Astrocyte (in vitro differentiated cells and primary cell): ENCODE measurements at regions not wholly inside any gene's neighbourhood (a gene's known extent, or its start where the extent isn't known, plus 50 kb on each side); places are given as distances from the start of the nearest gene placed in this dataset.

Experiments
- DNase-seq: peaks from one replicate; pipeline ENCODE4 v3.0.0-alpha.2; 2010; ENCODE audit warnings: low read depth
- FAIRE-seq: peaks from 2 replicates; lab custom pipeline; 2011; peaks lifted over from hg19 to GRCh38; lab: Jason Lieb, UNC
- H2AFZ ChIP-seq: 2 replicates; pipeline ENCODE4 v1.6.0; 2012; ENCODE audit warnings: low read depth, low read length, inconsistent platforms
- H3K27ac ChIP-seq: 2 replicates; pipeline ENCODE4 v1.5.1; 2011; ENCODE audit warnings: low read depth, low read length, inconsistent platforms
- H3K27me3 ChIP-seq: 2 replicates; pipeline ENCODE4 v1.6.0; 2011; ENCODE audit warnings: low read length, inconsistent platforms; ENCODE audit not compliant: insufficient read depth
- H3K36me3 ChIP-seq: 2 replicates; pipeline ENCODE4 v1.5.1; 2011; ENCODE audit warnings: low read length, inconsistent platforms; ENCODE audit not compliant: insufficient read depth
- H3K4me1 ChIP-seq: 2 replicates; pipeline ENCODE4 v1.5.1; 2011; ENCODE audit warnings: low read length, inconsistent platforms; ENCODE audit not compliant: insufficient read depth
- H3K4me2 ChIP-seq: 2 replicates; pipeline ENCODE4 v1.6.0; 2012; ENCODE audit warnings: low read length, inconsistent platforms
- H3K4me3 ChIP-seq: 2 replicates; pipeline ENCODE4 v1.5.1; 2011; ENCODE audit warnings: low read depth, mild to moderate bottlenecking, low read length, inconsistent platforms; ENCODE audit not compliant: insufficient read depth
- H3K79me2 ChIP-seq: 2 replicates; pipeline ENCODE4 v1.6.0; 2012; ENCODE audit warnings: mild to moderate bottlenecking, low read length, inconsistent platforms; ENCODE audit not compliant: insufficient read depth
- H3K9ac ChIP-seq: 2 replicates; pipeline ENCODE4 v1.6.0; 2012; ENCODE audit warnings: mild to moderate bottlenecking, low read length, inconsistent platforms
- H3K9me3 ChIP-seq: 2 replicates; pipeline ENCODE4 v1.5.1; 2012; ENCODE audit warnings: low read depth, mild to moderate bottlenecking, low read length, inconsistent platforms; ENCODE audit not compliant: insufficient read depth
- H4K20me1 ChIP-seq: 2 replicates; pipeline ENCODE4 v1.6.0; 2012; ENCODE audit warnings: low read length, inconsistent platforms; ENCODE audit not compliant: insufficient read depth
- H3K27ac Mint-ChIP-seq: one replicate; pipeline ENCODE4 v1.8.0; 2021; ENCODE audit warnings: mild to moderate bottlenecking, mixed read lengths; ENCODE audit not compliant: unreplicated experiment
- H3K27me3 Mint-ChIP-seq: one replicate; pipeline ENCODE4 v1.8.0; 2021; ENCODE audit warnings: low read depth, mixed read lengths; ENCODE audit not compliant: unreplicated experiment
- H3K36me3 Mint-ChIP-seq: one replicate; pipeline ENCODE4 v1.8.0; 2021; ENCODE audit warnings: low read depth, mixed read lengths; ENCODE audit not compliant: unreplicated experiment
- H3K4me1 Mint-ChIP-seq: one replicate; pipeline ENCODE4 v1.8.0; 2021; ENCODE audit warnings: low read depth, mixed read lengths; ENCODE audit not compliant: unreplicated experiment
- H3K4me3 Mint-ChIP-seq: one replicate; pipeline ENCODE4 v1.8.0; 2021; ENCODE audit warnings: mild to moderate bottlenecking, moderate library complexity, mixed read lengths; ENCODE audit not compliant: unreplicated experiment
- H3K9me3 Mint-ChIP-seq: one replicate; pipeline ENCODE4 v1.8.0; 2021; ENCODE audit warnings: mild to moderate bottlenecking, mixed read lengths; ENCODE audit not compliant: unreplicated experiment
- CTCF ChIP-seq: IDR thresholded peaks from 2 replicates; pipeline ENCODE4 v1.5.1; 2011; ENCODE audit warnings: low read depth, mild to moderate bottlenecking, inconsistent platforms, low read length, moderate library complexity; ENCODE audit not compliant: insufficient read depth
- EZH2 ChIP-seq: IDR thresholded peaks from 2 replicates; pipeline ENCODE4 v1.6.1; 2012; ENCODE audit warnings: mild to moderate bottlenecking, low read length, inconsistent platforms; ENCODE audit not compliant: insufficient read depth

GRCh38 chr4:158999166-158999682 lies 103.7 kb upstream of the RAPGEF2 start:
- Mint-ChIP-seq H3K4me3 (no peak overlapping the region), H3K4me1 (peaks cover 22% of the 10 kb centered on the region), H3K36me3 (no peaks in the 10 kb centered on the region), H3K27me3 (no peaks in the 10 kb centered on the region), H3K27ac (no peak overlapping the region), H3K9me3 (no peaks in the 10 kb centered on the region)
- H3K4me3 ChIP-seq, result no peak overlapping the region
- H3K36me3 ChIP-seq, result no peaks in the 10 kb centered on the region
- no peak for FAIRE-seq
- no peak overlapping the region for H2AFZ ChIP-seq
- TF ChIP-seq EZH2 (no peak), CTCF (no peak)
- no peaks in the 10 kb centered on the region for H3K27me3 ChIP-seq
- no peaks in the 10 kb centered on the region for H4K20me1 ChIP-seq
- no peak overlapping the region for H3K27ac ChIP-seq
- no peak overlapping the region for H3K9ac ChIP-seq
- peaks cover 15% of the 10 kb centered on the region for H3K4me1 ChIP-seq
- H3K9me3 ChIP-seq, result no peaks in the 10 kb centered on the region
- H3K4me2 ChIP-seq, result no peak overlapping the region
- no peaks in the 10 kb centered on the region for H3K79me2 ChIP-seq
- DNase-seq, result no peak

GRCh38 chr4:158999849-159000248 lies 103.0 kb upstream of the RAPGEF2 start:
- FAIRE-seq, result no peak
- Mint-ChIP-seq H3K27ac (no peak overlapping the region), H3K9me3 (no peaks in the 10 kb centered on the region), H3K4me1 (peaks cover 22% of the 10 kb centered on the region), H3K4me3 (no peak overlapping the region), H3K27me3 (no peaks in the 10 kb centered on the region), H3K36me3 (no peaks in the 10 kb centered on the region)
- Histone ChIP-seq H3K9me3 (no peaks in the 10 kb centered on the region), H3K36me3 (no peaks in the 10 kb centered on the region), H3K4me2 (no peak overlapping the region), H2AFZ (no peak overlapping the region), H3K79me2 (no peaks in the 10 kb centered on the region), H3K9ac (no peak overlapping the region), H3K27me3 (no peaks in the 10 kb centered on the region), H4K20me1 (no peaks in the 10 kb centered on the region), H3K4me1 (peaks cover 15% of the 10 kb centered on the region), H3K27ac (no peak overlapping the region), H3K4me3 (no peak overlapping the region)
- no peak for DNase-seq
- TF ChIP-seq CTCF (no peak), EZH2 (no peak)

DNA sequence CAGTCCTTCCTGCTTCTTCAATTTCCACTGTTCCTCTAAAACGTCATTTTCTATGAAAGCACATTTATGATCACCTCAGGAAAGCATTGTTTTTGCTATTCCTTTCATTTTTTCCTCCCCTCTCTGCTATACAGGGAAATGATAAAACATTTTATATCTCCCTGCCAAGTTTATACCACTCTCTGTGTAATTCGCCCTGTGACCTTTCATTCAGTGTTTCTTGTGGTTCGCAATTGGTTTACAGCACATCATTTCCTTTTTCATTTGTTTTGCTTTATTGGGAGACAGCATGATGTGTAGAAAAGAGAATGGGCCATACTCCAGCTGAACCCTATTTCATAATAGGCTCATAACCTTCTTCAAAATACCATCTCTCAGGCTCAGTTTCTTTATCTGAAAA lies 99.9 kb upstream of the RAPGEF2 start:
- no peak for FAIRE-seq
- no peak overlapping the region for H2AFZ ChIP-seq
- no peaks in the 10 kb centered on the region for H4K20me1 ChIP-seq
- H3K9me3 ChIP-seq, result no peaks in the 10 kb centered on the region
- H3K4me2 ChIP-seq, result peak overlapping the region; percentile 65
- no peaks in the 10 kb centered on the region for H3K27me3 Mint-ChIP-seq
- no peaks in the 10 kb centered on the region for H3K79me2 ChIP-seq
- H3K4me1 Mint-ChIP-seq, result peaks cover 18% of the 10 kb centered on the region
- TF ChIP-seq CTCF (no peak), EZH2 (no peak)
- no peaks in the 10 kb centered on the region for H3K9me3 Mint-ChIP-seq
- H3K27ac ChIP-seq, result peak overlapping the region; percentile 33
- no peaks in the 10 kb centered on the region for H3K36me3 Mint-ChIP-seq
- H3K27ac Mint-ChIP-seq, result no peak overlapping the region
- H3K4me1 ChIP-seq, result peaks cover 12% of the 10 kb centered on the region
- peak; percentile 69 for DNase-seq
- no peaks in the 10 kb centered on the region for H3K36me3 ChIP-seq
- no peak overlapping the region for H3K4me3 Mint-ChIP-seq
- H3K27me3 ChIP-seq, result no peaks in the 10 kb centered on the region
- H3K4me3 ChIP-seq, result no peak overlapping the region
- H3K9ac ChIP-seq, result peak overlapping the region; percentile 14
